ENCODE measurements at regions not wholly inside any gene's neighbourhood (a gene's known extent, or its start where the extent isn't known, plus 50 kb on each side); places are given as distances from the start of the nearest gene placed in this dataset.

- Histone ChIP-seq H2BK120ac (ENCODE audit: insufficient read depth, low read length, poor library complexity) (no peak overlapping the region), H3K4me3 (ENCODE audit: low read depth, low read length) (no peak overlapping the region), H3K9ac (ENCODE audit: low read length) (no peak overlapping the region), H3K27me3 (ENCODE audit: insufficient read depth, low read length) (no peaks in the 10 kb centered on the region), H3K79me2 (ENCODE audit: control insufficient read depth, insufficient read depth, low read length, poor library complexity) (no peaks in the 10 kb centered on the region), H3K9me3 (ENCODE audit: insufficient read depth, low read depth, low read length) (no peaks in the 10 kb centered on the region), H3K36me3 (ENCODE audit: control insufficient read depth in 1 of 2, insufficient read depth in 2 of 2, low read length in 2 of 2) (no peaks in the 10 kb centered on the region), H3K79me1 (ENCODE audit: low read length) (no peaks in the 10 kb centered on the region), H3K18ac (ENCODE audit: low read length) (no peak overlapping the region), H3K27ac (ENCODE audit: low read depth, low read length) (no peak overlapping the region), H4K12ac (ENCODE audit: low read depth, low read length) (no peak overlapping the region), H3K4ac (ENCODE audit: low read depth, low read length) (no peak overlapping the region), H3K23ac (ENCODE audit: low read length) (no peak overlapping the region), H2AFZ (ENCODE audit: insufficient read depth, low read length, poor library complexity) (no peak overlapping the region), H3K14ac (ENCODE audit: low read length) (no peak overlapping the region), H2AK5ac (ENCODE audit: low read length) (no peak overlapping the region), H2BK5ac (ENCODE audit: low read depth, low read length, poor library complexity) (no peak overlapping the region), H2BK12ac (ENCODE audit: low read length) (no peak overlapping the region), H4K8ac (ENCODE audit: low read depth, low read length) (no peak overlapping the region), H4K91ac (ENCODE audit: low read depth, low read length) (no peak overlapping the region), H3K4me2 (ENCODE audit: low read length) (no peak overlapping the region), H3K4me1 (ENCODE audit: control insufficient read depth in 1 of 2, insufficient read depth in 2 of 2, low read length in 2 of 2) (no peaks in the 10 kb centered on the region)
- no peak for DNase-seq
- WGBS (ENCODE audit: extremely low coverage, insufficient coverage, insufficient read length), result no CpG with 5 or more reads among the region's 4 CpGs
Observed at GRCh38 chr1:98388441-98388840, 273.1 kb upstream of the SNX7 start.

DNA sequence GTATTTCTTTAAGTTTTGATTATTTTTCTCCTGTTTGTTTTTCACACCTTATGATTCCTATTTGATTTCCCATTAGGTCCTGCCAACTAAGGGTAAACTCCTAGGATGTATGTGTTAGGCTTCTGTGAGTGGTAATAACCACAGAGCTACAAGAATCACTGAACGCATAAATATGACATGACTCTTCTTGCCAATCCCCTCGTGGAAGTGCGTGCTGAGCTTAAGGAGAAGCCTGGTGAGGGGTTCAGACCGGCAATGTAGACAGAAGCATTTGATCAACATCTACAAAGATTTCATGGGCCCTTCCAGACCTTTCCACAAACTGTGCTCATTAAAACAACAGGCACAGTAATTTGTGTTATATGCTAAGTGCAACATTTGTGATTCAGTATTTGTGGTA is 273.8 kb upstream of the SNX7 start:
- no peaks in the 10 kb centered on the region for H3K4me1 ChIP-seq (ENCODE audit: control insufficient read depth in 1 of 2, insufficient read depth in 2 of 2, low read length in 2 of 2)
- no peak overlapping the region for H2BK5ac ChIP-seq (ENCODE audit: low read depth, low read length, poor library complexity)
- no peaks in the 10 kb centered on the region for H3K9me3 ChIP-seq (ENCODE audit: insufficient read depth, low read depth, low read length)
- no peak overlapping the region for H4K12ac ChIP-seq (ENCODE audit: low read depth, low read length)
- DNase-seq, result no peak
- no peak overlapping the region for H3K4me2 ChIP-seq (ENCODE audit: low read length)
- no peak overlapping the region for H3K4ac ChIP-seq (ENCODE audit: low read depth, low read length)
- no peak overlapping the region for H3K14ac ChIP-seq (ENCODE audit: low read length)
- no peaks in the 10 kb centered on the region for H3K79me2 ChIP-seq (ENCODE audit: control insufficient read depth, insufficient read depth, low read length, poor library complexity)
- no peak overlapping the region for H2AFZ ChIP-seq (ENCODE audit: insufficient read depth, low read length, poor library complexity)
- no peak overlapping the region for H4K91ac ChIP-seq (ENCODE audit: low read depth, low read length)
- H3K27ac ChIP-seq (ENCODE audit: low read depth, low read length), result no peak overlapping the region
- H3K18ac ChIP-seq (ENCODE audit: low read length), result no peak overlapping the region
- H4K8ac ChIP-seq (ENCODE audit: low read depth, low read length), result no peak overlapping the region
- H3K9ac ChIP-seq (ENCODE audit: low read length), result no peak overlapping the region
- no peak overlapping the region for H3K4me3 ChIP-seq (ENCODE audit: low read depth, low read length)
- H3K23ac ChIP-seq (ENCODE audit: low read length), result no peak overlapping the region
- H3K79me1 ChIP-seq (ENCODE audit: low read length), result no peaks in the 10 kb centered on the region
- H2AK5ac ChIP-seq (ENCODE audit: low read length), result no peak overlapping the region
- H3K36me3 ChIP-seq (ENCODE audit: control insufficient read depth in 1 of 2, insufficient read depth in 2 of 2, low read length in 2 of 2), result no peaks in the 10 kb centered on the region
- H2BK120ac ChIP-seq (ENCODE audit: insufficient read depth, low read length, poor library complexity), result no peak overlapping the region
- H2BK12ac ChIP-seq (ENCODE audit: low read length), result no peak overlapping the region
- H3K27me3 ChIP-seq (ENCODE audit: insufficient read depth, low read length), result no peaks in the 10 kb centered on the region
- no CpG with 5 or more reads among the region's 4 CpGs for WGBS (ENCODE audit: extremely low coverage, insufficient coverage, insufficient read length)

GRCh38 chr1:98386675-98387440 is 274.7 kb upstream of the SNX7 start:
- WGBS (ENCODE audit: extremely low coverage, insufficient coverage, insufficient read length), result no CpG with 5 or more reads among the region's 4 CpGs
- Histone ChIP-seq H2BK120ac (ENCODE audit: insufficient read depth, low read length, poor library complexity) (no peak overlapping the region), H4K8ac (ENCODE audit: low read depth, low read length) (no peak overlapping the region), H3K27ac (ENCODE audit: low read depth, low read length) (no peak overlapping the region), H3K36me3 (ENCODE audit: control insufficient read depth in 1 of 2, insufficient read depth in 2 of 2, low read length in 2 of 2) (no peaks in the 10 kb centered on the region), H2BK5ac (ENCODE audit: low read depth, low read length, poor library complexity) (no peak overlapping the region), H3K79me1 (ENCODE audit: low read length) (no peaks in the 10 kb centered on the region), H3K27me3 (ENCODE audit: insufficient read depth, low read length) (no peaks in the 10 kb centered on the region), H2AFZ (ENCODE audit: insufficient read depth, low read length, poor library complexity) (no peak overlapping the region), H3K18ac (ENCODE audit: low read length) (no peak overlapping the region), H2BK12ac (ENCODE audit: low read length) (no peak overlapping the region), H3K79me2 (ENCODE audit: control insufficient read depth, insufficient read depth, low read length, poor library complexity) (no peaks in the 10 kb centered on the region), H4K12ac (ENCODE audit: low read depth, low read length) (no peak overlapping the region), H2AK5ac (ENCODE audit: low read length) (no peak overlapping the region), H3K14ac (ENCODE audit: low read length) (no peak overlapping the region), H3K9me3 (ENCODE audit: insufficient read depth, low read depth, low read length) (no peaks in the 10 kb centered on the region), H3K9ac (ENCODE audit: low read length) (no peak overlapping the region), H3K4me2 (ENCODE audit: low read length) (no peak overlapping the region), H3K4me3 (ENCODE audit: low read depth, low read length) (no peak overlapping the region), H3K4ac (ENCODE audit: low read depth, low read length) (no peak overlapping the region), H4K91ac (ENCODE audit: low read depth, low read length) (no peak overlapping the region), H3K4me1 (ENCODE audit: control insufficient read depth in 1 of 2, insufficient read depth in 2 of 2, low read length in 2 of 2) (no peaks in the 10 kb centered on the region), H3K23ac (ENCODE audit: low read length) (no peak overlapping the region)
- DNase-seq, result no peak

DNA sequence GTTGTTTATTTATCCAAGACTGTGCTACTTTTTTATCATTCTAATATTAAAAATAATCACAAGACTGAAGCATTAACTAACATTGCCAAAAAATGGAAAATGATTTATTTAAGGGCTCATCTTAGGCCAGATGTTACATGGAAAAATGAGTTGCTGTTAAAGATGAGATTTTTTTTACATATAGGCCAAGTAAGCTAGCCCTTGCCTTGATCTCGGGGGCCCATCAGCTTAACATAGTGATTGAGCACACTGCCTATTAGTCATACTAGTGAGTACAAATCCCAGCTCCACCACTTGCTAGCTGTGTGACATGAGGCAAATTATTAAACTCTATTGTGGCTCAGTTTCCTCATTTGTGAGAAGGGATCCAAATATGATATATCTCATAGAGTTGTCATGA is 275.9 kb upstream of the SNX7 start:
- Histone ChIP-seq H2AK5ac (ENCODE audit: low read length) (no peak overlapping the region), H3K18ac (ENCODE audit: low read length) (no peak overlapping the region), H3K4me3 (ENCODE audit: low read depth, low read length) (no peak overlapping the region), H3K27ac (ENCODE audit: low read depth, low read length) (no peak overlapping the region), H4K91ac (ENCODE audit: low read depth, low read length) (no peak overlapping the region), H3K79me1 (ENCODE audit: low read length) (no peaks in the 10 kb centered on the region), H3K27me3 (ENCODE audit: insufficient read depth, low read length) (no peaks in the 10 kb centered on the region), H3K4ac (ENCODE audit: low read depth, low read length) (no peak overlapping the region), H2AFZ (ENCODE audit: insufficient read depth, low read length, poor library complexity) (no peak overlapping the region), H2BK120ac (ENCODE audit: insufficient read depth, low read length, poor library complexity) (no peak overlapping the region), H3K9me3 (ENCODE audit: insufficient read depth, low read depth, low read length) (no peaks in the 10 kb centered on the region), H4K8ac (ENCODE audit: low read depth, low read length) (no peak overlapping the region), H3K4me1 (ENCODE audit: control insufficient read depth in 1 of 2, insufficient read depth in 2 of 2, low read length in 2 of 2) (no peaks in the 10 kb centered on the region), H3K9ac (ENCODE audit: low read length) (no peak overlapping the region), H3K79me2 (ENCODE audit: control insufficient read depth, insufficient read depth, low read length, poor library complexity) (no peaks in the 10 kb centered on the region), H4K12ac (ENCODE audit: low read depth, low read length) (no peak overlapping the region), H2BK5ac (ENCODE audit: low read depth, low read length, poor library complexity) (no peak overlapping the region), H3K36me3 (ENCODE audit: control insufficient read depth in 1 of 2, insufficient read depth in 2 of 2, low read length in 2 of 2) (no peaks in the 10 kb centered on the region), H3K14ac (ENCODE audit: low read length) (no peak overlapping the region), H2BK12ac (ENCODE audit: low read length) (no peak overlapping the region), H3K23ac (ENCODE audit: low read length) (no peak overlapping the region), H3K4me2 (ENCODE audit: low read length) (no peak overlapping the region)
- WGBS (ENCODE audit: extremely low coverage, insufficient coverage, insufficient read length), result no CpG with 5 or more reads among the region's 1 CpG
- no peak for DNase-seq

All from trophoblast cell (in vitro differentiated cells and primary cell).